Activated T-cell treated with anti-CD3 and anti-CD28 coated beads for 4 hours (primary cell): ENCODE measurements at regions not wholly inside any gene's neighbourhood (a gene's known extent, or its start where the extent isn't known, plus 50 kb on each side); places are given as distances from the start of the nearest gene placed in this dataset.

ENCODE experiments used
- DNase-seq: peaks from one replicate; pipeline ENCODE4 v3.0.0-alpha.2; 2020

GRCh38 chr4:128525992-128526630 is 238.5 kb upstream of the PGRMC2 start:
- no peak for DNase-seq

DNA sequence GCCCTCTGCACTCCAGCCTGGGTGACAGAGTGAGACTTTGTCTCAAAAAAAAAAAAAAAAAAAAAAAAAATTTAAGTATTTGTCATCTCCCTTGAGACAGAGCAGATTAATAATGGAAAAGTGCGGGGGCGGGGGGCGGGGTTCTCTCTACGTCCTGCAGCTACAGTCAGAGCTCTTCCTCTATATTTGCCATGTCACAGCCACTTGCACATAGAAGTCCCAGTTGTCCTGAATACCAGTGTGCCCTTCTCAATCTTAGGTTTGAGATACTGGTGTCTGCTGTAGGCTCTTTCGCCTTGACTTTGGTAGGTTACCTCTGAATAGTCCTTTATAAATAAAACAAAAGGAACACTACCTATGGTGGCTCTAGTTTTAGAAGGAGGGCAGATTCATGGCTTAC is 237.8 kb upstream of the PGRMC2 start:
- DNase-seq = no peak

DNA sequence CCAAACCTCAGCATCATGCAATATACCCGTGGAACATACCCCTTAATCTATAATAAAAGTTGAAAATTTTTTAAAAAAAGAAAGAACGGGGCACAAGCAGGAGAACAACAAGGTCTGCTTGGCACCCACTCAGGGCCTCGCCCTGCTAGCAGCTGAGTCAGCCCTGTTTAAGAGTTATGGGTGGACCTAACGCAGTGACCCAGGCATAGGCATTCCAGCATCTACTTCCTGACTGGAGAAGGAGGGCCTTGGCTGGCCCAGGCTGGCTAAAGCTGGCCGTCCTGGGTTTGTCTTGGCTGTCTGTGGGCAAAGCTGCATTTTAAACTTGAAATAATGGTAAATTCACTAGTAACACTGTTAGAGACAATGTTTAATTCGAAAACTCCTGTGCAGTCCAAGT is 236.7 kb upstream of the PGRMC2 start:
- no peak for DNase-seq

GRCh38 chr4:128521648-128522111 is 234.1 kb upstream of the PGRMC2 start:
- DNase-seq = no peak

GRCh38 chr4:128521156-128521555 is 233.5 kb upstream of the PGRMC2 start:
- no peak for DNase-seq

GRCh38 chr4:128519163-128519830 is 231.7 kb upstream of the PGRMC2 start:
- DNase-seq = no peak

GRCh38 chr4:128517739-128518510 is 230.3 kb upstream of the PGRMC2 start:
- no peak for DNase-seq

- DNase-seq = no peak
These were observed 229.6 kb upstream of the PGRMC2 start for GRCh38 chr4:128517096-128517738.

DNA sequence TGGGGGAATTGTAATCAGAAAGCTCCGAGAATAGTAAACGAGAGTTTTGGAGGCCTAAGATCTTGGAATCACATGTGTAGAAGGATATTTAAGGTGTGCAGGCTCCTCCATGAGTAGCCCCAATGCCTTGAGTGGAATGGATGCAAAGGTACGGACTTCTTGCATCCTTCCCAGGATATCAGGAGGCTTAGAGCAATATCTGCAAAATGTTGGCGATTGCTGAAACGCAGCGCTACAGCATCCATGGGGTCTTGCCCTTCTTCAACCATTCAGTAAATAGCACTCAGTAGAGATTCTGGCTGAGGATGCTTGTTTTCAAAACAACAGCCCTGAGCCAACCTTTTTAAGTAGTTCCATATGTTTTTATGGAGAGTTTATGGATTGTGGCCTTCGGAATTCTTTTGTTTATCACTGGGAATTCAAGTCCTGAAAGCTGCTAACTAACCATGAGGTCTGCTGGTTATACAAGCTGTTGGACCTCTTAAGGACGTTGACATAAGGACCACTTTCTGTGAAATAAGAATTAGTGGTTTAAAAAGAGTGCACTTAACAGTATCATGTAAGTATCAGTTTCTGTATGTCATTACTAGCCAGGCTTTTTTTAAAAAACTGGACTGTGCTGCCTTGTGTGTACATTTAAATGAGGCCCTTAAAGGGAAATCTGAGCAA is 228.8 kb upstream of the PGRMC2 start:
- DNase-seq = no peak

- DNase-seq = no peak
These were observed 226.3 kb upstream of the PGRMC2 start for GRCh38 chr4:128513664-128514484.

GRCh38 chr4:128512767-128513322 is 225.2 kb upstream of the PGRMC2 start:
- DNase-seq = no peak

DNA sequence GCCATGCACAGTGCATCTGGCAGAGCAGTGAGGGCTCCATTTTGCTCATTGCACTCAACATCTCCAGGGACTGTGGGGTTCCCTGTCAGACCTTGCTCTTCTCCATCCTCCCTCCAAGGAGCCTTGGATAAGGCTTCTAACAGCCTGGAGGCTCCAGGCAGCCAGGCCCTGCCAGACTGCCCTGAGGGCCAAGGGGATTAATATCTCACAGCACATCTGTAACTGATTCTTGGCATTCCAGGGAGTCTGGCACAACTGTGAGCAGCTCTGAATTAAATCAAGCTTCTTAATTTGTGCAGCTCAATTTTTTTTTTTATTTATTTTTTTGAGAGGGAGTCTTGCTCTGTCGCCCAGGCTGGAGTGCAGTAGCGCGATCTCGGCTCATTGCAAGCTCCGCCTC is 224.5 kb upstream of the PGRMC2 start:
- no peak for DNase-seq

DNA sequence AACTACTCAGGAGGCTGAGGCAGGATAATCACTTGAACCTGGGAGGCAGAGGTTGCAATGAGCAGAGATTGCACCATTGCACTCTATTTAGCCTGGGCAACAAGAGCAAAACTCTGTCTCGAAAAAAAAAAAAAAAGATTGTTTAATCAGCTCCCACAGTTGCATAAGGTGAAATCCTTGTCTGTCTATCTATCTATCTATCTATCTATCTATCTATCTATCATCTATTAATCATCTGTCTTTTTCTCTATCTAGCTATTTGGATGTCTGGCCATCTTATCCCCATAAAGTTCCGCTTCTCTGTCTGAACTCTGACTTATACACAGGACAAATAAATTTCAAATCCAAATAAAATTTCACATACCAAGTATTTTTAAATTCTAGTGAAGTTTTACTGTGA is 223.2 kb upstream of the PGRMC2 start:
- DNase-seq = no peak

- DNase-seq = no peak
These were observed 215.4 kb upstream of the PGRMC2 start for GRCh38 chr4:128502818-128503527.

DNA sequence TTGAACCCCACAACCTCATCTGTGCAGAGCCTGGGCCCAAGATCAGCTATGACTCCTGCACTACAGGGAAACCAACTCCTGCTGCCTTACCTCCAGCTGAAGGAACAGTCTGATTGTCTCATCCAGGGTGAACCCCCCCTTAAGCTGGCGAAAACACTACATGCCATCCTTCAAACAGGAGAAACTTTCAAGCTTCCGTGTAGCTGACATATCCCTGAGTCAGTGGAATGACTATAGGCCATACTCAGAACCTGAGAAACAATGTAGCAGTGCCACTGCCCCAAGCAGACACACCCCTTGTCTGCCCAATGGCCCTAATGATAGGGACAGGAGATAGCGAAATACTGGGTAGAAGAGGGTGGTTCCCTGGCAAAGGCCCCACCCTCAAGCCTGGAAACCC is 213.6 kb upstream of the PGRMC2 start:
- DNase-seq = no peak

GRCh38 chr4:128488055-128488705 is 200.6 kb upstream of the PGRMC2 start:
- DNase-seq = no peak

- no peak for DNase-seq
These were observed 197.3 kb upstream of the PGRMC2 start for GRCh38 chr4:128484896-128485295.

DNA sequence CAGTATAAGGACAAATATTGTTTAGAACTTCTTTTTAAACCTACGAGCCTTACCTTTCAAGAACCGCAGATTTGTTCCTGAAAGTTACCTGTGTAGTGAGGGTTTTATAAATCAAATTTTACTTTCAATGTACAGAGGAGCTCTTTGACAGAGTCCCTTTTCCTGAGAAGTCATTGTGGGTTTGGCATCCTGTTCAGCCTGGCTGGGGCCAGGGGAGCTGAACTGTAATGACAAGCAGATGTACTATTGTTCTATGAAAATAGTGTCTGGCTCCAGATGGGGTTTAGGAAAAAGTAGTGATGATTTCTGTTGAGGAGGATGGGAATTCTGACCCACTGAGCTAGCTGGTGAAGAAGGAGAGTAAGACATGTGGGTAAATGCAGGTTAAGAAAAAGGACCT is 196.2 kb upstream of the PGRMC2 start:
- no peak for DNase-seq

DNA sequence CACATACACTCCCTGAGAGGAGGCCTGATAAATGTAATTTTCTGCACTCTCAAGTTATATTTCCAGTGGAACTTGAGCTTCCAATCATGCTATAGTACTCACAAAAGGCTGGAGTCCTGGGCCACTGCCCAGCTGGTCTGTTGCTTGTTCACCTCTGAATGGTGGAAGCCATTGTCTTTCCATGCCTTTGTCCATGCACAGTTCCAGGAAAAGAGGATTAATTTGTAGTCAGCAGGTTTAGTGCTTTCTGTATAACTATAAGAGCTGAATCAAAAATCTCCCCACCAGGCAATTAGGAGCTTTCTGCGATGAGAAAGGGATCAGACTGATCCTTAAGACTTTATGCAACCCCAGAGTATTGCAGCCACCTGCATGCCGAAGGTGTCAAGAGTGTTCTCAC is 195.4 kb upstream of the PGRMC2 start:
- no peak for DNase-seq

GRCh38 chr4:128481752-128482480 is 194.3 kb upstream of the PGRMC2 start:
- DNase-seq = no peak
